Keratinocyte (primary cell): ENCODE measurements at regions not wholly inside any gene's neighbourhood (a gene's known extent, or its start where the extent isn't known, plus 50 kb on each side); places are given as distances from the start of the nearest gene placed in this dataset.
A peak's percentile ranks its signal among the peaks of the same experiment; 100 is the strongest.

Source experiments
- DNase-seq: peaks from one replicate; pipeline ENCODE4 v3.0.0-alpha.2; 2011; ENCODE audit warnings: low read depth, missing footprints, low spot score
- FAIRE-seq: peaks from 2 replicates; lab custom pipeline; 2011; peaks lifted over from hg19 to GRCh38; lab: Jason Lieb, UNC
- H2AFZ ChIP-seq: 2 replicates; pipeline ENCODE4 v1.6.0; 2012; ENCODE audit warnings: low read length, control low read depth, inconsistent platforms; ENCODE audit not compliant: control insufficient read depth
- H3K27ac ChIP-seq: 2 replicates; pipeline ENCODE4 v1.5.1; 2011; ENCODE audit warnings: low read length; ENCODE audit not compliant: control insufficient read depth, insufficient read depth
- H3K27me3 ChIP-seq: 3 replicates; pipeline ENCODE4 v1.6.0; 2011; ENCODE audit warnings: low read length; ENCODE audit not compliant: control insufficient read depth, insufficient read depth; ENCODE audit errors: extremely low read depth
- H3K36me3 ChIP-seq, 2 experiments: 2 replicates in 1 of 2; 3 replicates in 1 of 2; pipeline ENCODE4 v1.5.1; 2011; ENCODE audit warnings: low read length in 2 of 2, mild to moderate bottlenecking in 1 of 2; ENCODE audit not compliant: control insufficient read depth in 2 of 2, insufficient read depth in 2 of 2; ENCODE audit errors: extremely low read depth in 1 of 2
- H3K4me1 ChIP-seq: 3 replicates; pipeline ENCODE4 v1.5.1; 2011; ENCODE audit warnings: low read length; ENCODE audit not compliant: control insufficient read depth, insufficient read depth; ENCODE audit errors: extremely low read depth
- H3K4me2 ChIP-seq: 3 replicates; pipeline ENCODE4 v1.6.0; 2011; ENCODE audit warnings: low read depth, low read length; ENCODE audit not compliant: control insufficient read depth, insufficient read depth; ENCODE audit errors: extremely low read depth
- H3K4me3 ChIP-seq, 3 experiments: fragments of 200-600 bp in 1 of 3; sonication (generic) in 1 of 3; 2 replicates in 2 of 3; 3 replicates in 1 of 3; pipeline ENCODE4 v1.5.1; 2011 to 2016; ENCODE audit warnings: low read length in 3 of 3, mild to moderate bottlenecking in 3 of 3, control low read depth in 2 of 3, inconsistent platforms in 1 of 3, low read depth in 1 of 3, mixed read lengths in 1 of 3, mixed run types in 1 of 3, moderate library complexity in 1 of 3; ENCODE audit not compliant: control insufficient read depth in 2 of 3, insufficient read depth in 2 of 3; ENCODE audit errors: extremely low read depth in 1 of 3
- H3K79me2 ChIP-seq: 2 replicates; pipeline ENCODE4 v1.6.0; 2012; ENCODE audit warnings: low read length; ENCODE audit not compliant: control insufficient read depth, insufficient read depth
- H3K9ac ChIP-seq: 3 replicates; pipeline ENCODE4 v1.6.0; 2011; ENCODE audit warnings: low read length; ENCODE audit not compliant: control insufficient read depth, insufficient read depth; ENCODE audit errors: extremely low read depth
- H3K9me1 ChIP-seq: 3 replicates; pipeline ENCODE4 v1.6.0; 2011; ENCODE audit warnings: low read length; ENCODE audit not compliant: control insufficient read depth, insufficient read depth; ENCODE audit errors: extremely low read depth
- H3K9me3 ChIP-seq: 2 replicates; pipeline ENCODE4 v1.5.1; 2012; ENCODE audit warnings: low read depth, low read length; ENCODE audit not compliant: control insufficient read depth
- H4K20me1 ChIP-seq: 3 replicates; pipeline ENCODE4 v1.6.0; 2011; ENCODE audit warnings: low read length; ENCODE audit not compliant: control insufficient read depth, insufficient read depth; ENCODE audit errors: extremely low read depth
- EZH2 ChIP-seq: IDR thresholded peaks from one replicate; pipeline ENCODE4 v1.6.1; 2012; ENCODE audit warnings: inconsistent platforms, mild to moderate bottlenecking, low read length, moderate library complexity
- dilution Hi-C: fragments of 300-500 bp; cut with MboI; formaldehyde crosslinking; loops from one replicate; pipeline ENCODE4 v1.7.0; 2020; ENCODE audit warnings: low sequenced_read_pairs; ENCODE audit not compliant: extremely low pct_ligation_motif_present
- TF ChIP-seq, protein P1 (sequence below), 3 experiments: IDR thresholded peaks in 1 of 3; conservative IDR thresholded peaks in 1 of 3; optimal IDR thresholded peaks in 1 of 3; 2 replicates in 2 of 3; 3 replicates in 1 of 3; pipeline versions ENCODE3 to v1.5.1; 2011; ENCODE audit warnings: low read length in 3 of 3, mild to moderate bottlenecking in 3 of 3, moderate library complexity in 2 of 3, control low read depth in 1 of 3, inconsistent platforms in 1 of 3; ENCODE audit not compliant: insufficient read depth in 2 of 3; ENCODE audit errors: extremely low read depth in 1 of 3

DNA sequence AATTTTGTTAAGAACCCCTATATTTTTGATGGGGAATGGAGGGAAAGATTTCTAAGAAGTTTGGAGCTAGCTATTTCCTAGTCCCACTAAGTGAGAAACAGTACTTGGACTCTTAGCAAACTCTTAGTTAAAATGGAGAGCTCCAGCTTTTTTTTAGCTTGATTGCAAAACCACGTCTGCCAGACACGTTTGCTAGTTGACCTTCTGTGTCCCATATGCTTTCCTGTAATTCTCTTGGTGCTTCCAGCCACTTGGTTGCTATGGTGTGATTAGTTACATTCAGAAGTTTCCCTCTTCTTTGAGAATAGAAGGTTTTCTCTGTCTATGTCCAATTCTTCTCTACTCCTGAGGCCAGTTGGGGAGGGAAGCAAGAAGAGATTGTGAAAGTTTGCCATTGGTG lies 417.0 kb upstream of the TLE4 start:
- no peak overlapping the region for H3K4me3 ChIP-seq
- H3K9ac ChIP-seq = no peak overlapping the region
- TF ChIP-seq, protein P1, sequence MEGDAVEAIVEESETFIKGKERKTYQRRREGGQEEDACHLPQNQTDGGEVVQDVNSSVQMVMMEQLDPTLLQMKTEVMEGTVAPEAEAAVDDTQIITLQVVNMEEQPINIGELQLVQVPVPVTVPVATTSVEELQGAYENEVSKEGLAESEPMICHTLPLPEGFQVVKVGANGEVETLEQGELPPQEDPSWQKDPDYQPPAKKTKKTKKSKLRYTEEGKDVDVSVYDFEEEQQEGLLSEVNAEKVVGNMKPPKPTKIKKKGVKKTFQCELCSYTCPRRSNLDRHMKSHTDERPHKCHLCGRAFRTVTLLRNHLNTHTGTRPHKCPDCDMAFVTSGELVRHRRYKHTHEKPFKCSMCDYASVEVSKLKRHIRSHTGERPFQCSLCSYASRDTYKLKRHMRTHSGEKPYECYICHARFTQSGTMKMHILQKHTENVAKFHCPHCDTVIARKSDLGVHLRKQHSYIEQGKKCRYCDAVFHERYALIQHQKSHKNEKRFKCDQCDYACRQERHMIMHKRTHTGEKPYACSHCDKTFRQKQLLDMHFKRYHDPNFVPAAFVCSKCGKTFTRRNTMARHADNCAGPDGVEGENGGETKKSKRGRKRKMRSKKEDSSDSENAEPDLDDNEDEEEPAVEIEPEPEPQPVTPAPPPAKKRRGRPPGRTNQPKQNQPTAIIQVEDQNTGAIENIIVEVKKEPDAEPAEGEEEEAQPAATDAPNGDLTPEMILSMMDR (optimal IDR thresholded peaks at IDR 0.05 in 1 of 3, IDR thresholded peaks at IDR 0.05 in 1 of 3, conservative IDR thresholded peaks at IDR 0.05 in 1 of 3; ENCODE audit: extremely low read depth in 1 of 3, insufficient read depth in 2 of 3, low read length in 3 of 3) = no peak
- no peak for TF ChIP-seq EZH2
- H2AFZ ChIP-seq = peak overlapping the region; percentile 18
- dilution Hi-C loops = no loop called here
- H3K36me3 ChIP-seq = no peaks in the 10 kb centered on the region
- no peak for DNase-seq
- peaks cover 6% of the 10 kb centered on the region for H3K4me1 ChIP-seq
- no peak overlapping the region for H3K27ac ChIP-seq
- no peaks in the 10 kb centered on the region for H3K9me1 ChIP-seq
- H3K27me3 ChIP-seq = no peaks in the 10 kb centered on the region
- no peaks in the 10 kb centered on the region for H4K20me1 ChIP-seq
- H3K9me3 ChIP-seq = no peaks in the 10 kb centered on the region
- no peak for FAIRE-seq
- peak overlapping the region; percentile 10 for H3K4me2 ChIP-seq
- H3K79me2 ChIP-seq = no peaks in the 10 kb centered on the region

DNA sequence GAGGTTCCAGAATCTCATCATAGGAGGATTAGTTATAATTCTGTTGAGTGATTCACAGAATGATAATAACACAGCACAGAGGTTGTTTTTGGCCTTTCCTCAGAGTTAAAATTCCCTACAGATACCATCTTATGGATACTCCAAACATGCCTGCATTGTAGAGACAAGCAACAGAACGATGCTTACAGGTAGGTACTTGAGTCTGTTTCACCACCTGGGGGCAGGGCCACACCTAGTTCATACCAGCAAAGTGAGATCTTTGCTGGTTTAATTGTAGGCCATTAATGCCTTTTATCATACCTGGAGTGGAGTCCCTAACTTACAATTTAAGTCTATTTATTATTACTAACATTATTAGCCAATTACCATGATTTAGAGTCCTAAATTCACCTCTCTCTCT lies 416.5 kb upstream of the TLE4 start:
- dilution Hi-C loops = no loop called here
- Histone ChIP-seq H3K79me2 (no peaks in the 10 kb centered on the region), H3K27me3 (no peaks in the 10 kb centered on the region), H3K4me1 (peaks cover 6% of the 10 kb centered on the region), H3K36me3 (no peaks in the 10 kb centered on the region), H2AFZ (no peak overlapping the region), H3K9me3 (no peaks in the 10 kb centered on the region), H3K4me3 (no peak overlapping the region), H3K27ac (no peak overlapping the region), H3K9me1 (no peaks in the 10 kb centered on the region), H3K9ac (no peak overlapping the region), H3K4me2 (peak overlapping the region; percentile 22), H4K20me1 (no peaks in the 10 kb centered on the region)
- TF ChIP-seq EZH2 = no peak
- TF ChIP-seq, protein P1 (optimal IDR thresholded peaks at IDR 0.05 in 1 of 3, IDR thresholded peaks at IDR 0.05 in 1 of 3, conservative IDR thresholded peaks at IDR 0.05 in 1 of 3; ENCODE audit: extremely low read depth in 1 of 3, insufficient read depth in 2 of 3, low read length in 3 of 3) = peak; percentile 22 to 72 (median 27)
- peak; percentile 86 for FAIRE-seq
- peak; percentile 35 for DNase-seq
